ENCODE measurements at regions not wholly inside any gene's neighbourhood (a gene's known extent, or its start where the extent isn't known, plus 50 kb on each side); places are given as distances from the start of the nearest gene placed in this dataset.
"Not testable (repeated sequence)": the region's sequence is repeated elsewhere in the genome, so short reads cannot be mapped to it uniquely, and the experiment has no call there.

- no peak overlapping the region for H3K27ac ChIP-seq (ENCODE audit: low read depth in 1 of 2, low read length in 1 of 2)
- no peaks in the 10 kb centered on the region for H3K4me1 ChIP-seq (ENCODE audit: control insufficient read depth in 2 of 2, insufficient read depth in 2 of 2, low read length in 2 of 2)
- no peaks in the 10 kb centered on the region for H3K27me3 ChIP-seq (ENCODE audit: control insufficient read depth in 2 of 2, insufficient read depth in 1 of 2, low read length in 1 of 2)
- H3K9me3 ChIP-seq (ENCODE audit: control insufficient read depth in 2 of 2, insufficient read depth in 1 of 2, low read length in 1 of 2): no peaks in the 10 kb centered on the region
- H3K4me3 ChIP-seq (ENCODE audit: low read length in 2 of 2): no peak overlapping the region
- no peak for DNase-seq (ENCODE audit: low read depth in 6 of 9, low spot score in 9 of 9)
- no peaks in the 10 kb centered on the region for H3K36me3 ChIP-seq (ENCODE audit: control insufficient read depth in 2 of 2, insufficient read depth in 2 of 2, low read length in 1 of 2)
Observed at GRCh38 chr10:107966826-107967225, 802.3 kb upstream of the SORCS1 start.

GRCh38 chr10:107952649-107953556 lies 788.4 kb upstream of the SORCS1 start:
- 53% methylated on average over 6 of the region's 6 CpGs for WGBS
- peaks cover 2 to 7% of the 10 kb centered on the region in 2 donors for H3K9me3 ChIP-seq (ENCODE audit: control insufficient read depth in 2 of 2, insufficient read depth in 1 of 2, low read length in 1 of 2)
- DNase-seq (ENCODE audit: low read depth in 6 of 9, low spot score in 9 of 9): no peak

GRCh38 chr10:107950411-107951062 lies 786.0 kb upstream of the SORCS1 start:
- H3K9me3 ChIP-seq (ENCODE audit: control insufficient read depth in 2 of 2, insufficient read depth in 1 of 2, low read length in 1 of 2); H3K36me3 ChIP-seq (ENCODE audit: control insufficient read depth in 2 of 2, insufficient read depth in 2 of 2, low read length in 1 of 2); H3K27ac ChIP-seq (ENCODE audit: low read depth in 1 of 2, low read length in 1 of 2); H3K27me3 ChIP-seq (ENCODE audit: control insufficient read depth in 2 of 2, insufficient read depth in 1 of 2, low read length in 1 of 2); H3K4me3 ChIP-seq (ENCODE audit: low read length in 2 of 2); DNase-seq (ENCODE audit: low read depth in 6 of 9, low spot score in 9 of 9); H3K4me1 ChIP-seq (ENCODE audit: control insufficient read depth in 2 of 2, insufficient read depth in 2 of 2, low read length in 2 of 2): not testable (repeated sequence)
- WGBS: 97% methylated on average over 33 of the region's 33 CpGs

More at GRCh38 chr10:107952649-107953556, 788.4 kb upstream of the SORCS1 start:
- H3K4me3 ChIP-seq (ENCODE audit: low read length in 2 of 2): no peak overlapping the region
- H3K27ac ChIP-seq (ENCODE audit: low read depth in 1 of 2, low read length in 1 of 2): no peak overlapping the region
- no peaks in the 10 kb centered on the region for H3K36me3 ChIP-seq (ENCODE audit: control insufficient read depth in 2 of 2, insufficient read depth in 2 of 2, low read length in 1 of 2)
- H3K27me3 ChIP-seq (ENCODE audit: control insufficient read depth in 2 of 2, insufficient read depth in 1 of 2, low read length in 1 of 2): no peaks in the 10 kb centered on the region
- no peaks in the 10 kb centered on the region for H3K4me1 ChIP-seq (ENCODE audit: control insufficient read depth in 2 of 2, insufficient read depth in 2 of 2, low read length in 2 of 2)

- H3K9me3 ChIP-seq (ENCODE audit: control insufficient read depth in 2 of 2, insufficient read depth in 1 of 2, low read length in 1 of 2): no peaks in the 10 kb centered on the region
- DNase-seq (ENCODE audit: low read depth in 6 of 9, low spot score in 9 of 9): no peak
- H3K27me3 ChIP-seq (ENCODE audit: control insufficient read depth in 2 of 2, insufficient read depth in 1 of 2, low read length in 1 of 2): no peaks in the 10 kb centered on the region
- H3K36me3 ChIP-seq (ENCODE audit: control insufficient read depth in 2 of 2, insufficient read depth in 2 of 2, low read length in 1 of 2): no peaks in the 10 kb centered on the region
- H3K4me1 ChIP-seq (ENCODE audit: control insufficient read depth in 2 of 2, insufficient read depth in 2 of 2, low read length in 2 of 2): no peaks in the 10 kb centered on the region
- H3K4me3 ChIP-seq (ENCODE audit: low read length in 2 of 2): no peak overlapping the region
- no peak overlapping the region for H3K27ac ChIP-seq (ENCODE audit: low read depth in 1 of 2, low read length in 1 of 2)
Observed at GRCh38 chr10:107942826-107943225, 778.3 kb upstream of the SORCS1 start.

- H3K9me3 ChIP-seq (ENCODE audit: control insufficient read depth in 2 of 2, insufficient read depth in 1 of 2, low read length in 1 of 2): no peaks in the 10 kb centered on the region
- no peaks in the 10 kb centered on the region for H3K27me3 ChIP-seq (ENCODE audit: control insufficient read depth in 2 of 2, insufficient read depth in 1 of 2, low read length in 1 of 2)
- no peaks in the 10 kb centered on the region for H3K4me1 ChIP-seq (ENCODE audit: control insufficient read depth in 2 of 2, insufficient read depth in 2 of 2, low read length in 2 of 2)
- 96% methylated on average over 2 of the region's 2 CpGs for WGBS
- no peaks in the 10 kb centered on the region for H3K36me3 ChIP-seq (ENCODE audit: control insufficient read depth in 2 of 2, insufficient read depth in 2 of 2, low read length in 1 of 2)
- H3K27ac ChIP-seq (ENCODE audit: low read depth in 1 of 2, low read length in 1 of 2): no peak overlapping the region
- DNase-seq (ENCODE audit: low read depth in 6 of 9, low spot score in 9 of 9): no peak
- no peak overlapping the region for H3K4me3 ChIP-seq (ENCODE audit: low read length in 2 of 2)
Observed at GRCh38 chr10:107933076-107933475, 768.6 kb upstream of the SORCS1 start.

GRCh38 chr10:107931808-107932207 lies 767.3 kb upstream of the SORCS1 start:
- no peak overlapping the region for H3K4me3 ChIP-seq (ENCODE audit: low read length in 2 of 2)
- no peaks in the 10 kb centered on the region for H3K9me3 ChIP-seq (ENCODE audit: control insufficient read depth in 2 of 2, insufficient read depth in 1 of 2, low read length in 1 of 2)
- DNase-seq (ENCODE audit: low read depth in 6 of 9, low spot score in 9 of 9): no peak
- 91% methylated on average over 1 of the region's 1 CpG for WGBS
- no peak overlapping the region for H3K27ac ChIP-seq (ENCODE audit: low read depth in 1 of 2, low read length in 1 of 2)
- H3K4me1 ChIP-seq (ENCODE audit: control insufficient read depth in 2 of 2, insufficient read depth in 2 of 2, low read length in 2 of 2): no peaks in the 10 kb centered on the region
- H3K36me3 ChIP-seq (ENCODE audit: control insufficient read depth in 2 of 2, insufficient read depth in 2 of 2, low read length in 1 of 2): no peaks in the 10 kb centered on the region
- H3K27me3 ChIP-seq (ENCODE audit: control insufficient read depth in 2 of 2, insufficient read depth in 1 of 2, low read length in 1 of 2): no peaks in the 10 kb centered on the region

- H3K4me1 ChIP-seq (ENCODE audit: control insufficient read depth in 2 of 2, insufficient read depth in 2 of 2, low read length in 2 of 2): no peaks in the 10 kb centered on the region
- H3K27me3 ChIP-seq (ENCODE audit: control insufficient read depth in 2 of 2, insufficient read depth in 1 of 2, low read length in 1 of 2): no peaks in the 10 kb centered on the region
- no peak for DNase-seq (ENCODE audit: low read depth in 6 of 9, low spot score in 9 of 9)
- no peaks in the 10 kb centered on the region for H3K9me3 ChIP-seq (ENCODE audit: control insufficient read depth in 2 of 2, insufficient read depth in 1 of 2, low read length in 1 of 2)
- WGBS: 82% methylated on average over 2 of the region's 2 CpGs
- no peak overlapping the region for H3K27ac ChIP-seq (ENCODE audit: low read depth in 1 of 2, low read length in 1 of 2)
- no peaks in the 10 kb centered on the region for H3K36me3 ChIP-seq (ENCODE audit: control insufficient read depth in 2 of 2, insufficient read depth in 2 of 2, low read length in 1 of 2)
- H3K4me3 ChIP-seq (ENCODE audit: low read length in 2 of 2): no peak overlapping the region
Observed at GRCh38 chr10:107930037-107930436, 765.5 kb upstream of the SORCS1 start.

- WGBS: 90% methylated on average over 5 of the region's 5 CpGs
- Histone ChIP-seq H3K36me3 (ENCODE audit: control insufficient read depth in 2 of 2, insufficient read depth in 2 of 2, low read length in 1 of 2) (no peaks in the 10 kb centered on the region), H3K9me3 (ENCODE audit: control insufficient read depth in 2 of 2, insufficient read depth in 1 of 2, low read length in 1 of 2) (no peaks in the 10 kb centered on the region), H3K4me1 (ENCODE audit: control insufficient read depth in 2 of 2, insufficient read depth in 2 of 2, low read length in 2 of 2) (no peaks in the 10 kb centered on the region), H3K27ac (ENCODE audit: low read depth in 1 of 2, low read length in 1 of 2) (no peak overlapping the region), H3K4me3 (ENCODE audit: low read length in 2 of 2) (no peak overlapping the region), H3K27me3 (ENCODE audit: control insufficient read depth in 2 of 2, insufficient read depth in 1 of 2, low read length in 1 of 2) (no peaks in the 10 kb centered on the region)
- DNase-seq (ENCODE audit: low read depth in 6 of 9, low spot score in 9 of 9): no peak
Observed at GRCh38 chr10:107924458-107924857, 760.0 kb upstream of the SORCS1 start.

- Histone ChIP-seq H3K27ac (ENCODE audit: low read depth in 1 of 2, low read length in 1 of 2) (no peak overlapping the region), H3K4me3 (ENCODE audit: low read length in 2 of 2) (no peak overlapping the region), H3K36me3 (ENCODE audit: control insufficient read depth in 2 of 2, insufficient read depth in 2 of 2, low read length in 1 of 2) (no peaks in the 10 kb centered on the region), H3K4me1 (ENCODE audit: control insufficient read depth in 2 of 2, insufficient read depth in 2 of 2, low read length in 2 of 2) (no peaks in the 10 kb centered on the region), H3K27me3 (ENCODE audit: control insufficient read depth in 2 of 2, insufficient read depth in 1 of 2, low read length in 1 of 2) (peaks cover under 1 to 8% of the 10 kb centered on the region in 2 donors), H3K9me3 (ENCODE audit: control insufficient read depth in 2 of 2, insufficient read depth in 1 of 2, low read length in 1 of 2) (no peaks in the 10 kb centered on the region)
- WGBS: 90% methylated on average over 12 of the region's 12 CpGs
- DNase-seq (ENCODE audit: low read depth in 6 of 9, low spot score in 9 of 9): no peak
Observed at GRCh38 chr10:107919626-107920235, 755.2 kb upstream of the SORCS1 start.
